ENCODE measurements at regions not wholly inside any gene's neighbourhood (a gene's known extent, or its start where the extent isn't known, plus 50 kb on each side); places are given as distances from the start of the nearest gene placed in this dataset.

DNA sequence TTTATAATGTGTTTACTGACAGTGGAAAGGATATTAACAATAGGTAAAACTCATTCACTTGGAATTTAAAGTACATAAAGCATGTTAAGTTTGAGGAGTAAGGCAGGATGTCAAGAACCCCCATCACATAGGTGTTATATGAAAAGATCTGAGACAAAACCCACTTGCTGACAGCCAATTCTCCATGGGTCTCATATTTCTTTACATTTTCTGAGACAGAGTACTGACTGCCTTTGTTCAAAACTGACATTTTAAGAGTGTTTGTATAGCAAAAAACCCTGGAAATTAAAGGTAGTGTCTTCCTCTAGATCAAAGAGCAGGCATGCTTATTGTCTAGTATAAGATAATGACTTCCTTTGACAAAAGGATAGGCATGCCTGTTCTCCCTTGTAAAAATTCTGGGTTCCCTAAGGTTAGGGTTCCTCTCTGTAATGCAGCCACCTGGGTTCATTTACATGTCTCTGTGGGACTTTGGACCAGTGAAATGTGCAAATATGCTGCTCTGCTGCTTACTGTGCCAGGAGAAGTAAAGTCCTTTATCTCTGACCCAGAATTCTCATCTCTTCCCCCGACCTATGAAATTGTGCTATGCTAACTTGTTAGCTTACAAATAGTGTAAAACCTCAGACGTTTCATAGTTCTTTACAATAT, 123.6 kb downstream of the PCDH18 start:
- Histone ChIP-seq H2AK9ac (replicated peaks; ENCODE audit: low read depth, low read length, poor library complexity) (no peak overlapping the region), H3K27me3 (ENCODE audit: control insufficient read depth, insufficient read depth, low read length) (no peaks in the 10 kb centered on the region), H3K4me2 (ENCODE audit: low read depth, low read length) (no peak overlapping the region), H4K8ac (ENCODE audit: low read depth in 2 of 2, low read length in 2 of 2) (no peak overlapping the region), H3K36me3 (ENCODE audit: control insufficient read depth, insufficient read depth, low read length) (no peaks in the 10 kb centered on the region), H3K4ac (ENCODE audit: low read depth, low read length) (no peak overlapping the region), H3K79me1 (ENCODE audit: low read depth in 1 of 2, low read length in 2 of 2) (no peaks in the 10 kb centered on the region), H3K9ac (ENCODE audit: low read depth, low read length) (no peak overlapping the region), H2BK20ac (ENCODE audit: low read depth, low read length) (no peak overlapping the region), H3K23ac (ENCODE audit: low read depth, low read length) (no peak overlapping the region), H4K5ac (ENCODE audit: low read depth, low read length) (no peak overlapping the region), H2BK15ac (ENCODE audit: low read depth, low read length) (no peak overlapping the region), H2AFZ (replicated peaks; ENCODE audit: low read length, poor library complexity) (no peak overlapping the region), H3K18ac (ENCODE audit: low read depth, low read length) (no peak overlapping the region), H3K9me1 (ENCODE audit: insufficient read depth, low read length) (no peaks in the 10 kb centered on the region), H2BK120ac (ENCODE audit: low read depth, low read length) (no peak overlapping the region), H3K27ac (ENCODE audit: insufficient read depth, low read length) (no peak overlapping the region), H3K4me3 (ENCODE audit: insufficient read depth, low read depth, low read length) (no peak overlapping the region), H3K14ac (replicated peaks; ENCODE audit: low read depth, low read length) (no peak overlapping the region), H2AK5ac (ENCODE audit: low read depth, low read length) (no peak overlapping the region), H2BK5ac (ENCODE audit: low read depth, low read length, poor library complexity, severe bottlenecking) (no peak overlapping the region), H3K9me3 (ENCODE audit: control insufficient read depth, insufficient read depth, low read length) (no peaks in the 10 kb centered on the region), H3K56ac (ENCODE audit: extremely low read depth, insufficient read depth, low read length) (no peak overlapping the region), H3K4me1 (ENCODE audit: control insufficient read depth, insufficient read depth, low read length) (no peaks in the 10 kb centered on the region), H4K91ac (ENCODE audit: insufficient read depth, low read depth, low read length) (no peak overlapping the region), H4K20me1 (ENCODE audit: insufficient read depth, low read length) (no peaks in the 10 kb centered on the region)
- no TSS peak for BruUV-seq (replicated peaks)
- DNase-seq (no peak), ATAC-seq (ENCODE audit: low read depth) (no peak)
- TF ChIP-seq MAFK (IDR thresholded peaks at IDR 0.05; ENCODE audit: low read depth, low read length) (no peak), BHLHE40 (IDR thresholded peaks at IDR 0.05; ENCODE audit: low read depth, low read length) (no peak), MXI1 (IDR thresholded peaks at IDR 0.05; ENCODE audit: borderline replicate concordance, low read depth, low read length) (no peak), RAD21 (IDR thresholded peaks at IDR 0.05; ENCODE audit: low read length) (no peak), CHD1 (IDR thresholded peaks at IDR 0.05; ENCODE audit: low read depth, low read length) (no peak), SMC3 (IDR thresholded peaks at IDR 0.05; ENCODE audit: low read depth, low read length) (no peak), CEBPB (IDR thresholded peaks at IDR 0.05; ENCODE audit: low read depth, low read length) (no peak), NFE2L2 (IDR thresholded peaks at IDR 0.05; ENCODE audit: low read depth, low read length) (no peak), FOS (IDR thresholded peaks at IDR 0.05; ENCODE audit: low read depth, low read length) (no peak), RCOR1 (IDR thresholded peaks at IDR 0.05; ENCODE audit: insufficient replicate concordance, low read length) (no peak), POLR2A (IDR thresholded peaks at IDR 0.05; ENCODE audit: low read depth, low read length) (no peak)
- TF ChIP-seq, protein P1, sequence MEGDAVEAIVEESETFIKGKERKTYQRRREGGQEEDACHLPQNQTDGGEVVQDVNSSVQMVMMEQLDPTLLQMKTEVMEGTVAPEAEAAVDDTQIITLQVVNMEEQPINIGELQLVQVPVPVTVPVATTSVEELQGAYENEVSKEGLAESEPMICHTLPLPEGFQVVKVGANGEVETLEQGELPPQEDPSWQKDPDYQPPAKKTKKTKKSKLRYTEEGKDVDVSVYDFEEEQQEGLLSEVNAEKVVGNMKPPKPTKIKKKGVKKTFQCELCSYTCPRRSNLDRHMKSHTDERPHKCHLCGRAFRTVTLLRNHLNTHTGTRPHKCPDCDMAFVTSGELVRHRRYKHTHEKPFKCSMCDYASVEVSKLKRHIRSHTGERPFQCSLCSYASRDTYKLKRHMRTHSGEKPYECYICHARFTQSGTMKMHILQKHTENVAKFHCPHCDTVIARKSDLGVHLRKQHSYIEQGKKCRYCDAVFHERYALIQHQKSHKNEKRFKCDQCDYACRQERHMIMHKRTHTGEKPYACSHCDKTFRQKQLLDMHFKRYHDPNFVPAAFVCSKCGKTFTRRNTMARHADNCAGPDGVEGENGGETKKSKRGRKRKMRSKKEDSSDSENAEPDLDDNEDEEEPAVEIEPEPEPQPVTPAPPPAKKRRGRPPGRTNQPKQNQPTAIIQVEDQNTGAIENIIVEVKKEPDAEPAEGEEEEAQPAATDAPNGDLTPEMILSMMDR (conservative IDR thresholded peaks at IDR 0.05; ENCODE audit: low read depth, low read length): no peak
- TF ChIP-seq, protein P2, sequence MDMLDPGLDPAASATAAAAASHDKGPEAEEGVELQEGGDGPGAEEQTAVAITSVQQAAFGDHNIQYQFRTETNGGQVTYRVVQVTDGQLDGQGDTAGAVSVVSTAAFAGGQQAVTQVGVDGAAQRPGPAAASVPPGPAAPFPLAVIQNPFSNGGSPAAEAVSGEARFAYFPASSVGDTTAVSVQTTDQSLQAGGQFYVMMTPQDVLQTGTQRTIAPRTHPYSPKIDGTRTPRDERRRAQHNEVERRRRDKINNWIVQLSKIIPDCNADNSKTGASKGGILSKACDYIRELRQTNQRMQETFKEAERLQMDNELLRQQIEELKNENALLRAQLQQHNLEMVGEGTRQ (IDR thresholded peaks at IDR 0.05; ENCODE audit: low read depth, low read length): no peak
- WGBS, 2 experiments (ENCODE audit: extremely low coverage in 2 of 2, insufficient read length in 1 of 2): no CpG with 5 or more reads among the region's 2 CpGs
- in situ Hi-C loops (cut with MboI; ENCODE audit: low sequenced_read_pairs) (no loop called here), dilution Hi-C loops (cut with HindIII; ENCODE audit: low sequenced_read_pairs, unreplicated experiment) (no loop called here), intact Hi-C loops (cut with micrococcal nuclease) (no loop called here)
- ChIA-PET CTCF (interaction anchor here (0.6 kb wide), 1 partner anchor 158 kb away, joined by 6 read pairs; no protein-coding TSS in a partner anchor), POLR2A (ENCODE audit: unreplicated experiment) (no interaction called here)

Measured in IMR-90 (cell line).